ENCODE measurements at regions not wholly inside any gene's neighbourhood (a gene's known extent, or its start where the extent isn't known, plus 50 kb on each side); places are given as distances from the start of the nearest gene placed in this dataset.

- no peak overlapping the region for H3K4me3 ChIP-seq (replicated peaks in 1 of 2; ENCODE audit: low read depth in 2 of 2, low read length in 2 of 2)
- no peak for TF ChIP-seq CTCF (IDR thresholded peaks at IDR 0.05; ENCODE audit: low read depth, low read length)
- DNase-seq (ENCODE audit: low read depth in 2 of 2) = no peak
Measured at GRCh38 chr21:34022627-34023335, 50.6 kb upstream of the MRPS6 start.

GRCh38 chr21:34021726-34022125, 51.7 kb upstream of the MRPS6 start:
- no peak for TF ChIP-seq CTCF (IDR thresholded peaks at IDR 0.05; ENCODE audit: low read depth, low read length)
- DNase-seq (ENCODE audit: low read depth in 2 of 2) = no peak
- H3K4me3 ChIP-seq (replicated peaks in 1 of 2; ENCODE audit: low read depth in 2 of 2, low read length in 2 of 2) = no peak overlapping the region

- TF ChIP-seq CTCF (IDR thresholded peaks at IDR 0.05; ENCODE audit: low read depth, low read length) = no peak
- DNase-seq (ENCODE audit: low read depth in 2 of 2) = no peak
- H3K4me3 ChIP-seq (replicated peaks in 1 of 2; ENCODE audit: low read depth in 2 of 2, low read length in 2 of 2) = no peak overlapping the region
Measured at GRCh38 chr21:34020983-34021553, 52.3 kb upstream of the MRPS6 start.

- no peak for TF ChIP-seq CTCF (IDR thresholded peaks at IDR 0.05; ENCODE audit: low read depth, low read length)
- H3K4me3 ChIP-seq (replicated peaks in 1 of 2; ENCODE audit: low read depth in 2 of 2, low read length in 2 of 2) = no peak overlapping the region
- DNase-seq (ENCODE audit: low read depth in 2 of 2) = no peak
Measured at GRCh38 chr21:34020005-34020847, 53.2 kb upstream of the MRPS6 start.

GRCh38 chr21:34019402-34019801, 54.0 kb upstream of the MRPS6 start:
- no peak for DNase-seq (ENCODE audit: low read depth in 2 of 2)
- TF ChIP-seq CTCF (IDR thresholded peaks at IDR 0.05; ENCODE audit: low read depth, low read length) = no peak
- no peak overlapping the region for H3K4me3 ChIP-seq (replicated peaks in 1 of 2; ENCODE audit: low read depth in 2 of 2, low read length in 2 of 2)

- TF ChIP-seq CTCF (IDR thresholded peaks at IDR 0.05; ENCODE audit: low read depth, low read length) = no peak
- no peak for DNase-seq (ENCODE audit: low read depth in 2 of 2)
Measured at GRCh38 chr21:34018910-34019309, 54.5 kb upstream of the MRPS6 start.

More at GRCh38 chr21:34018910-34019309, 54.5 kb upstream of the MRPS6 start:
- no peak overlapping the region for H3K4me3 ChIP-seq (replicated peaks in 1 of 2; ENCODE audit: low read depth in 2 of 2, low read length in 2 of 2)

Measured in cardiac fibroblast (primary cell).